T-helper 2 cell treated with Interferon-gamma antibody and Interleukin-4, amounts not matched to agents 5 μg/mL and 100 μg/mL, for 36 hours (primary cell): ENCODE measurements at regions not wholly inside any gene's neighbourhood (a gene's known extent, or its start where the extent isn't known, plus 50 kb on each side); places are given as distances from the start of the nearest gene placed in this dataset.
"Not testable (repeated sequence)": the region's sequence is repeated elsewhere in the genome, so short reads cannot be mapped to it uniquely, and the experiment has no call there.

Experiments used
- DNase-seq: peaks from one replicate; pipeline ENCODE4 v3.0.0; 2021; ENCODE audit warnings: low spot score
- H3K27ac Mint-ChIP-seq: one replicate; pipeline ENCODE4 v1.8.0; 2021; ENCODE audit warnings: mild to moderate bottlenecking, mixed read lengths
- H3K27me3 Mint-ChIP-seq: one replicate; pipeline ENCODE4 v1.8.0; 2021; ENCODE audit warnings: low read depth, mixed read lengths
- H3K36me3 Mint-ChIP-seq: one replicate; pipeline ENCODE4 v1.8.0; 2021; ENCODE audit warnings: low read depth, mixed read lengths
- H3K4me1 Mint-ChIP-seq: one replicate; pipeline ENCODE4 v1.8.0; 2021; ENCODE audit warnings: low read depth, mixed read lengths
- H3K4me3 Mint-ChIP-seq: one replicate; pipeline ENCODE4 v1.8.0; 2022; ENCODE audit warnings: mild to moderate bottlenecking, moderate library complexity, mixed read lengths
- H3K9me3 Mint-ChIP-seq: one replicate; pipeline ENCODE4 v1.8.0; 2021; ENCODE audit warnings: mixed read lengths

DNA sequence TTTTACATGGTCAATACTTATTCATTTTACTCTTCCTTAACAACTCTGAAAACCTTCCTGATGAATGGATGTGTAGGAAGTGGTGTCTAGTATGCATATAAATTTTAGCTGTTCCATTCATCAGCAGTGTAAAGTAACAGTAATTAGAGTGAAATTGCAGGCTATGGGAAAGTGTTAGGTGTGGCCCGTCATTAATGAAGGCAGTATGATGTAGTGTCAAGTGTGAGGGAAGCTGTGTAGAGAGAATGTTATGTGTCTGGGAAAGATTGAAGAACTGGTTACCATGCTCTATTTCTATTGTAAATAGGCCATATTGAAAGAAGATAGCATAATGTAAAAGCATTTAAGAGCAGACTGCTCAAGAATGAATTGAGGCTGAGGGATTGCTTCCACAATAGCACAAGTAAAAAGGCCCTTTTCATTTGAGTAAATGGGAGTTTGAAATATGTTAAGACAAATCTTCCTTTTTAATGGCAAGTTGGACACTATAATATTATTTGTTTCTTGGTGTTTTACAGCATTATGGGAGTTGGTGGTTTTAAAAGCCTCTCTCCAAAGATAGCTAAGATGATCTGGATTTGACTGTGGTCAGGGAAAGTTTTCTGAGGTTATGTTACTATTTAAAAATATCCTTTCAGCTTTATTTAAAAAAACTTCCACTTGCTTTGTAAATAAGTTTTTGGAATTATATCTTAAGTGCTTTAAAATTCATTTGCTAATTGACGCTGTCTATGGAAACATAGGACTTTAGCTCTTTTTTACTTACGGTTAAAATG, 401.0 kb upstream of the ZEB2 start:
- DNase-seq = no peak
- Mint-ChIP-seq H3K9me3 (no peaks in the 10 kb centered on the region), H3K27me3 (no peaks in the 10 kb centered on the region), H3K36me3 (no peaks in the 10 kb centered on the region), H3K4me3 (no peak overlapping the region), H3K4me1 (no peaks in the 10 kb centered on the region), H3K27ac (no peak overlapping the region)

GRCh38 chr2:144914622-144915318, 394.9 kb upstream of the ZEB2 start:
- Mint-ChIP-seq H3K27me3 (no peaks in the 10 kb centered on the region), H3K9me3 (no peaks in the 10 kb centered on the region), H3K36me3 (no peaks in the 10 kb centered on the region), H3K4me3 (no peak overlapping the region), H3K4me1 (no peaks in the 10 kb centered on the region), H3K27ac (no peak overlapping the region)
- no peak for DNase-seq

DNA sequence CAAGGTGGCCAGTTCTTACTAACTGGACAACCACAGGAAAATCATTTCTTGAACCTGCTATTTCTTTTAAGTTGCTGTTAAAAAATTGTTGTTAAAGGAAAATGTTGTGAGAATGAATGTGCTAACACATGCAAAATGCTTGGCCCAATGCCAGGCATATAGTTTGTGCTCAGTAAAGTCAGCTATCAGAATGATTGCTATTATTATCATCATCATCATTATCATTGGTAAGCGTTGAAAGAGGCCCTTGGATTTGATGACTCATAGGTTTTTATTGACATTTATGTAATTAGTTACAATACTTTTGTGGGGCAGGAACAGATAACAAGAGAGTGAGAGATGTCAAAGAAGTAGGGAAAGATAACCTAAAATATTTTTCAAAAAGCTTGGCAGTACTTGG, 394.2 kb upstream of the ZEB2 start:
- H3K27ac Mint-ChIP-seq = no peak overlapping the region
- H3K4me3 Mint-ChIP-seq = no peak overlapping the region
- no peaks in the 10 kb centered on the region for H3K27me3 Mint-ChIP-seq
- H3K9me3 Mint-ChIP-seq = no peaks in the 10 kb centered on the region
- H3K4me1 Mint-ChIP-seq = no peaks in the 10 kb centered on the region
- DNase-seq = no peak
- H3K36me3 Mint-ChIP-seq = no peaks in the 10 kb centered on the region

DNA sequence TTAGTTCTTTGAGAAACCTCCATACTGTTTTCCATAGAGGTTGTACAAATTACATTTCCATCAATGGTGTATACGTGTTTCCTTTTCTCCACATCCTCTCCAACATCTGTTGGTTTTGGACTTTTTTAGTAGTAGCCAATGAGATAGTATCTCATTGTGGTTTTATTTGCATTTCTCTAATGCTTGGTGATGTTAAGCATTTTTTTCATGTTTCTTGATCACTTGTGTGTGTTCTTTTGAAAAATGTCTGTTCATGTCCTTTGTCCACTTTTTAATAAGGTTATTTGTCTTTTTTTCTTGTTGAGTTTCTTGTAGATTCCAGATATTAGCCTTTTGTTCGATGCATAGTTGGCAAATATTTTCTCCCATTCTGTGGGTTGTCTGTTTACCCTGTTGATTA, 392.3 kb upstream of the ZEB2 start:
- Mint-ChIP-seq H3K27me3 (no peaks in the 10 kb centered on the region), H3K4me3 (no peak overlapping the region), H3K36me3 (no peaks in the 10 kb centered on the region), H3K4me1 (no peaks in the 10 kb centered on the region), H3K27ac (no peak overlapping the region), H3K9me3 (no peaks in the 10 kb centered on the region)
- no peak for DNase-seq

- Mint-ChIP-seq H3K9me3 (peaks cover 6% of the 10 kb centered on the region), H3K4me3 (no peak overlapping the region), H3K36me3 (no peaks in the 10 kb centered on the region), H3K27ac (no peak overlapping the region), H3K27me3 (no peaks in the 10 kb centered on the region), H3K4me1 (no peaks in the 10 kb centered on the region)
- no peak for DNase-seq
These were observed 386.0 kb upstream of the ZEB2 start for GRCh38 chr2:144905956-144906355.

- no peak overlapping the region for H3K4me3 Mint-ChIP-seq
- H3K27ac Mint-ChIP-seq = no peak overlapping the region
- no peaks in the 10 kb centered on the region for H3K27me3 Mint-ChIP-seq
- H3K36me3 Mint-ChIP-seq = no peaks in the 10 kb centered on the region
- no peaks in the 10 kb centered on the region for H3K4me1 Mint-ChIP-seq
- no peak for DNase-seq
- peaks cover 6% of the 10 kb centered on the region for H3K9me3 Mint-ChIP-seq
These were observed 384.7 kb upstream of the ZEB2 start for GRCh38 chr2:144904612-144905011.

DNA sequence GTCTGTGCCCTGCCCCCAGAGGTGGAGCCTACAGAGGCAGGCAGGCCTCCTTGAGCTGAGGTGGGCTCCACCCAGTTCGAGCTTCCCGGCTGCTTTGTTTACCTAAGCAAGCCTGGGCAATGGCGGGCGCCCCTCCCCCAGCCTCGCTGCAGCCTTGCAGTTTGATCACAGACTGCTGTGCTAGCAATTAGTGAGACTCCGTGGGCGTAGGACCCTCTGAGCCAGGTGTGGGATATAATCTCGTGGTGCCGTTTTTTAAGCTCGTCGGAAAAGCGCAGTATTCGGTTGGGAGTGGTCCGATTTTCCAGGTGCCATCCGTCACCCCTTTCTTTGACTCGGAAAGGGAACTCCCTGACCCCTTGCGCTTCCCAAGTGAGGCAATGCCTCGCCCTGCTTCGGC, 383.1 kb upstream of the ZEB2 start:
- not testable (repeated sequence) for H3K9me3 Mint-ChIP-seq, H3K27ac Mint-ChIP-seq, H3K4me1 Mint-ChIP-seq, H3K36me3 Mint-ChIP-seq, H3K27me3 Mint-ChIP-seq, H3K4me3 Mint-ChIP-seq, DNase-seq

- H3K27me3 Mint-ChIP-seq = not testable (repeated sequence)
These were observed 381.5 kb upstream of the ZEB2 start for GRCh38 chr2:144901386-144901785.

DNA sequence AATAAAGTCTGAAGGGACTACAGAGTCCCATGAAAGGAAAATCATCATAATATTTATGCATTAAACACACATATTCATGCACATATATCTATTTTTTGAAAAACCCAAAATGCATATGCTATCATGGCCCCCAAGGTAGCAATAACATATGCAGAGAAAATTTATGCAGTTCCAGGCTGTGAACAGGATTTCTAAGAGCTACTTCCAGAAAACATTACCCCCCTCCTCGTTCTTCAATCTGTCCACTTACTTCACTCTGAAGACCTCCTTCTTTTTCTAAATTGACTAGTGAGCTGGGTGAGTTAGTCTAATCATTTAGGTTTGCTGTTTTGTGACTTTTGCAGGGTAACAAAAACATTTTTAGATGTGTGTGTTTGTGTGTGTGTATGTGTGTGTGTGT, 376.4 kb upstream of the ZEB2 start:
- Mint-ChIP-seq H3K36me3 (no peaks in the 10 kb centered on the region), H3K4me3 (no peak overlapping the region), H3K4me1 (no peaks in the 10 kb centered on the region), H3K27me3 (no peaks in the 10 kb centered on the region), H3K27ac (no peak overlapping the region), H3K9me3 (no peaks in the 10 kb centered on the region)
- no peak for DNase-seq

More at GRCh38 chr2:144901386-144901785, 381.5 kb upstream of the ZEB2 start:
- H3K9me3 Mint-ChIP-seq, H3K4me3 Mint-ChIP-seq, H3K4me1 Mint-ChIP-seq, H3K27ac Mint-ChIP-seq, DNase-seq, H3K36me3 Mint-ChIP-seq: not testable (repeated sequence)

DNA sequence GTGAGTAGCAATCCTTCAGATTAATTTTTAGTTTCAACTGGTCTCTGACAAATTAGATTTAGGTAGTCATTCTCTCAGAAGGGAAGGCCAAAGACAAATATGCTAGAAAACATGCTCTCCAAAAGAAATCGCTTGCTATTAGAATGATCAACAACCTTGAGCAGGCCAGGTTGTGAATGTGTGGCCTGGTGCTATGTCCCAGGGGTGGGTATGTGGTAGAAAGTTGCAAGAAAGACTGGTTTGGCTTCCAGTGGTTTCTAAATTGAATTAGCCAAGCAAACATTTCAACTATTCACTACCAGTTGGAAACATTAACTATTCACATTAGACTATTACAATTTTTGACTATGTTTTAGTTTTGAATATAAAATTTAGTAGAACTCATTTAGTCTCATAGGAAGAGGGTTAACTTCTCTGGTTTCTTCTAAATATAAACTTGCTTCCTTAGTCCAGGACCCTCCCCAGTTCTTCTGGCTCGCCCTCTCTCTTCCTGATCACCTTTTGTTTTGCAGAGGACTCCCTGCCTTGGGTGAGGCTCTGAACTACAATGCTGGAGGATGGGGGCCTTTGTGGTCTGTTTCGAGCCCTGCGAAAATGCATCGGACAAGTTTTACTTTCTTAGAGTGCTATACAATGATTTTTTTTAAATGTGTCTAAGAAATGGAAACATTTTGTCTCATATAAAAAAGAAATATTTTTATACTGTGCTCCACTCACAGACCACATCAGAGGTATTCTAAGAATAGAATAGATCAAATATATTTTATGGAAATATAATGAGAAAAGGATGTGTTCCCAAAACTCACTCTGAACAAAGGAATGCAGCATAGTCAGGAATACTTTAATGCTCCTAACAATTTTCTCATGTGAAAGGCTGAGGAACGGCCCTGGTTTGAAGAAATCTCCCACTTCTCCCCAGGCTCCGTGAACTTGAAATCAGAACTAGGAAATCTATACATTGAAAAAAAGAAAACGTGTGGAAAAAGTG, 375.0 kb upstream of the ZEB2 start:
- Mint-ChIP-seq H3K36me3 (no peaks in the 10 kb centered on the region), H3K4me3 (no peak overlapping the region)
- DNase-seq = no peak

DNA sequence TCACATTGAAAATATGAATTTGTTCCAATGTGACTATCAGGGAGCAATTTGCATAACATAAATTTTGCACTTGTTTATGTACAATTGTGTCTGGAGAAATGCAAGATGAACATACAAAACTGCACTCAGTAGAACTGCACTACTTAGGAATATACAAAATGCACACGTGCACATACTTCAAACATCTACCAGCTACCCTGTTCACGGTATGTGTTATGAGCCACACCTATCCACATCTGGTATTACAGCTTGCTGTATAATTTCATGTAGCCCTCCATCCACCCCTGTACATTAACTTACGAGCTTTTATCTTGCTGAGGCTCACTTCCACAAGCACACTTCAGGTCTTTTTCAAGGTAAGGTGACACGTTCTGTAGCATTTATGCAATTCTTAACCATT, 373.5 kb upstream of the ZEB2 start:
- no peaks in the 10 kb centered on the region for H3K4me1 Mint-ChIP-seq

More for the DNA sequence above, 375.0 kb upstream of the ZEB2 start:
- no peaks in the 10 kb centered on the region for H3K4me1 Mint-ChIP-seq
- H3K9me3 Mint-ChIP-seq = no peaks in the 10 kb centered on the region
- no peaks in the 10 kb centered on the region for H3K27me3 Mint-ChIP-seq
- no peak overlapping the region for H3K27ac Mint-ChIP-seq

GRCh38 chr2:144890828-144891227, 370.9 kb upstream of the ZEB2 start:
- H3K4me3 Mint-ChIP-seq = no peak overlapping the region
- no peak for DNase-seq
- no peaks in the 10 kb centered on the region for H3K36me3 Mint-ChIP-seq
- H3K4me1 Mint-ChIP-seq = no peaks in the 10 kb centered on the region
- no peaks in the 10 kb centered on the region for H3K27me3 Mint-ChIP-seq
- no peaks in the 10 kb centered on the region for H3K9me3 Mint-ChIP-seq
- no peak overlapping the region for H3K27ac Mint-ChIP-seq

More for the DNA sequence above, 373.5 kb upstream of the ZEB2 start:
- Mint-ChIP-seq H3K27me3 (no peaks in the 10 kb centered on the region), H3K27ac (no peak overlapping the region), H3K4me3 (no peak overlapping the region), H3K9me3 (no peaks in the 10 kb centered on the region), H3K36me3 (no peaks in the 10 kb centered on the region)
- no peak for DNase-seq

- DNase-seq = no peak
- H3K36me3 Mint-ChIP-seq = no peaks in the 10 kb centered on the region
- H3K4me3 Mint-ChIP-seq = no peak overlapping the region
- no peaks in the 10 kb centered on the region for H3K4me1 Mint-ChIP-seq
- H3K27ac Mint-ChIP-seq = no peak overlapping the region
- no peaks in the 10 kb centered on the region for H3K9me3 Mint-ChIP-seq
- H3K27me3 Mint-ChIP-seq = no peaks in the 10 kb centered on the region
These were observed 369.4 kb upstream of the ZEB2 start for GRCh38 chr2:144889348-144889747.

DNA sequence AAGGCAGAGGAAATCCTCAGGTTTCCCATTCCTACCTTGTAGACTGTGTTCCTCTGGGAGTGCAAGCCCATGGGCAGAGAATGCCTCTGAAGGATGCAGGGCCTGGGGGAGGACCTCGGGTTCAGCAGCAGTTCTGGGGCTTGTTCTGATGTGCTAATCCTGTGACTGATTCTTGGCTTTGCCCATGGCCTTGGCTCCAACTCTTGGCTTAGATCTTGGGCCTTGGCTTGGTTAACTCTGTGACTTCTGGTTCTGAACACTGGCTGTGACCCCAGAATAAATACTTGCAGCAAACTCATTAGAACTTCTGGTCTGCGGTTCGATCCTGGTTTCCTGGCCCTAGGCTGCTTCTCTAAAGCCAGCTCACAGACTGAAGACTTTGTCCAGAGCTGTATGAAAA, 366.9 kb upstream of the ZEB2 start:
- Mint-ChIP-seq H3K4me1 (no peaks in the 10 kb centered on the region), H3K9me3 (no peaks in the 10 kb centered on the region), H3K4me3 (no peak overlapping the region), H3K27me3 (no peaks in the 10 kb centered on the region), H3K36me3 (no peaks in the 10 kb centered on the region), H3K27ac (no peak overlapping the region)
- no peak for DNase-seq
